Ovary (tissue), 7 donors: ENCODE measurements at regions not wholly inside any gene's neighbourhood (a gene's known extent, or its start where the extent isn't known, plus 50 kb on each side); places are given as distances from the start of the nearest gene placed in this dataset.

Experiments
- DNase-seq, 5 donors: peaks; one replicate each; pipeline ENCODE4 v3.0.0-alpha.2; 2019 to 2020
- H3K27ac ChIP-seq, 2 donors: fragments of 200-600 bp; one replicate each; pipeline versions ENCODE4 v1.5.1 to v1.8.0; 2019 to 2022
- H3K27me3 ChIP-seq: fragments of 200-600 bp; one replicate; pipeline ENCODE4 v1.8.0; 2022
- H3K36me3 ChIP-seq: fragments of 200-600 bp; sonication (generic); one replicate; pipeline ENCODE4 v1.5.1; 2019
- H3K4me1 ChIP-seq: one replicate; pipeline ENCODE4 v1.8.1; 2013; ENCODE audit warnings: mild to moderate bottlenecking, moderate library complexity; ENCODE audit not compliant: insufficient read depth
- H3K4me3 ChIP-seq: fragments of 200-600 bp; sonication (generic); one replicate; pipeline ENCODE4 v1.5.1; 2017
- H3K9me3 ChIP-seq, 2 donors: fragments of 200-600 bp in 1 of 2; sonication (generic) in 1 of 2; one replicate each; pipeline versions ENCODE4 v1.5.1 to v1.8.1; 2013 to 2019; ENCODE audit warnings: mild to moderate bottlenecking in 1 of 2, moderate library complexity in 1 of 2
- EP300 ChIP-seq: sonication (generic); formaldehyde crosslinking; IDR thresholded peaks from one replicate; pipeline ENCODE4 v1.6.1; 2017; ENCODE audit warnings: antibody characterized with exemption
- POLR2A ChIP-seq: fragments of 450-650 bp; IDR thresholded peaks from one replicate; pipeline ENCODE4 v1.6.1; 2017; ENCODE audit warnings: antibody characterized with exemption, mild to moderate bottlenecking, moderate library complexity
- WGBS, 3 donors: extraction: QIAGEN DNeasy Blood & Tissue Kit in 1 of 3; methylation state at CpG; one replicate each; pipeline versions ENCODE4 v1.1.5 to v1.1.7; 2013 to 2017; 5-methylcytosine and 5-hydroxymethylcytosine counted together
- intact Hi-C, 4 donors: fragments of 100-400 bp; cut with DNase I; formaldehyde crosslinking; loops; one replicate each; pipeline versions ENCODE4 v1.11.0 to v1.15.1; 2022 to 2023
- TF ChIP-seq, protein P1 (sequence below), 3 donors: fragments of 450-650 bp in 2 of 3; fragments of 200-600 bp in 1 of 3; IDR thresholded peaks; one replicate each; pipeline versions ENCODE4 v1.5.1 to v1.8.0; 2016 to 2022; ENCODE audit warnings: antibody characterized with exemption in 3 of 3, mild to moderate bottlenecking in 1 of 3
- donor health status: DM: no; HTN: no; CAD: no; lungs with moderate emphysema.
- donor health status: DM: no; HTN: no; CAD: no.
- donor health status: Bipolar disorder and iron deficiency.
- donor health status: DM: no; HTN: no; CAD: no.
- donor health status: DM: yes; HTN: yes; CAD: no.

DNA sequence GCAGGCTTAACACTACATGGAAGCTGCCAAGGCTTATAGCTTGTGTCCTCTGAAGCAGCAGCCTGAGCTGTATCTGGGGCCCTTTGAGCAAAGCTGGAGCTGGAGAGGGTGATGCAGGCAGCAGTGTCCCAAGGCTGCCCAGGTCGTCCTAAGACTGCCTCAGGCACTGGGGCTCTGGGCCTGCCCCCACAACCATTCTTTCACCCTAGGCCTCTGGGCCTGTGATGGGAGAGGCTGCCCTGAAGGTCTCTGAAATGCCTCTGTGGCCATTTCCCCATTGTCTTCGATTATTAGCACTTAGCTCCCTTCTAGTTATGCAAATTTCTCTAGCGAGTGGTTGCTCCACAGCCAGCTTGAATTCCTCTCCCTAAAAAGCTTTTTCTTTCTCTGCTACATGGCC lies 142.0 kb downstream of the LRIG2 start:
- DNase-seq: no peak
- no peak overlapping the region for H3K27ac ChIP-seq
- no peaks in the 10 kb centered on the region for H3K9me3 ChIP-seq
- TF ChIP-seq, protein P1, sequence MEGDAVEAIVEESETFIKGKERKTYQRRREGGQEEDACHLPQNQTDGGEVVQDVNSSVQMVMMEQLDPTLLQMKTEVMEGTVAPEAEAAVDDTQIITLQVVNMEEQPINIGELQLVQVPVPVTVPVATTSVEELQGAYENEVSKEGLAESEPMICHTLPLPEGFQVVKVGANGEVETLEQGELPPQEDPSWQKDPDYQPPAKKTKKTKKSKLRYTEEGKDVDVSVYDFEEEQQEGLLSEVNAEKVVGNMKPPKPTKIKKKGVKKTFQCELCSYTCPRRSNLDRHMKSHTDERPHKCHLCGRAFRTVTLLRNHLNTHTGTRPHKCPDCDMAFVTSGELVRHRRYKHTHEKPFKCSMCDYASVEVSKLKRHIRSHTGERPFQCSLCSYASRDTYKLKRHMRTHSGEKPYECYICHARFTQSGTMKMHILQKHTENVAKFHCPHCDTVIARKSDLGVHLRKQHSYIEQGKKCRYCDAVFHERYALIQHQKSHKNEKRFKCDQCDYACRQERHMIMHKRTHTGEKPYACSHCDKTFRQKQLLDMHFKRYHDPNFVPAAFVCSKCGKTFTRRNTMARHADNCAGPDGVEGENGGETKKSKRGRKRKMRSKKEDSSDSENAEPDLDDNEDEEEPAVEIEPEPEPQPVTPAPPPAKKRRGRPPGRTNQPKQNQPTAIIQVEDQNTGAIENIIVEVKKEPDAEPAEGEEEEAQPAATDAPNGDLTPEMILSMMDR (IDR thresholded peaks at IDR 0.05): no peak
- no peak for TF ChIP-seq EP300
- no peak for TF ChIP-seq POLR2A
- no peaks in the 10 kb centered on the region for H3K27me3 ChIP-seq
- no peaks in the 10 kb centered on the region for H3K36me3 ChIP-seq
- 82 to 95% (median 89%) methylated on average over 3 of the region's 3 CpGs for WGBS, 3 donors
- intact Hi-C loops: loop anchor here in 1 of 4 donors (10.0 kb wide), 1 partner anchor 70 kb away; no protein-coding TSS in a partner anchor
- peaks cover 10% of the 10 kb centered on the region for H3K4me1 ChIP-seq
- no peak overlapping the region for H3K4me3 ChIP-seq

DNA sequence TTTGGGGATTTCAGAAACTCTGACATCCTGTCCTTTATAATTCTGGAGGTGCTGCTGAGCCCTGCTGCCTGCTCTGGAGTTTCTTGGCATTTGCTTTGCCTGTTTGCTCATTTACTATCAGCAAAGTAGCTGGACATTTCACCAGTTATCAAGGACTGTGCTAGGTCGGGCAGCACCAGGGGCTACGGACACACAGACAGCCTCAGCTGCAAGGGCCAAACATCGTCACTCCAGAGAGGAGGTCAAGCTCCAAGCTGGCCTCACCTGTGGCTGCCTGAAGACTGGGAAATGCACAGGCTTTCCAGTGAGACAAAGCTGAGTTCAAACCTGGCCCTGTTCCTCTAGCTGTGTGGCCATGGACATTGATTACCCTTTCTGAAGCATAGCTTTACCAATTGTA lies 143.7 kb downstream of the LRIG2 start:
- Histone ChIP-seq H3K9me3 (no peaks in the 10 kb centered on the region), H3K4me1 (peaks cover 10% of the 10 kb centered on the region), H3K27me3 (no peaks in the 10 kb centered on the region), H3K36me3 (no peaks in the 10 kb centered on the region), H3K27ac (peak overlapping the region in 1 of 2 donors; percentile 78), H3K4me3 (no peak overlapping the region)
- TF ChIP-seq, protein P1 (IDR thresholded peaks at IDR 0.05): no peak
- TF ChIP-seq EP300 (no peak), POLR2A (no peak)
- DNase-seq: no peak
- WGBS, 3 donors: 26 to 44% (median 32%) methylated on average over 3 of the region's 3 CpGs
- intact Hi-C loops: loop anchor here in 1 of 4 donors (10.0 kb wide), 1 partner anchor 72 kb away; no protein-coding TSS in a partner anchor

DNA sequence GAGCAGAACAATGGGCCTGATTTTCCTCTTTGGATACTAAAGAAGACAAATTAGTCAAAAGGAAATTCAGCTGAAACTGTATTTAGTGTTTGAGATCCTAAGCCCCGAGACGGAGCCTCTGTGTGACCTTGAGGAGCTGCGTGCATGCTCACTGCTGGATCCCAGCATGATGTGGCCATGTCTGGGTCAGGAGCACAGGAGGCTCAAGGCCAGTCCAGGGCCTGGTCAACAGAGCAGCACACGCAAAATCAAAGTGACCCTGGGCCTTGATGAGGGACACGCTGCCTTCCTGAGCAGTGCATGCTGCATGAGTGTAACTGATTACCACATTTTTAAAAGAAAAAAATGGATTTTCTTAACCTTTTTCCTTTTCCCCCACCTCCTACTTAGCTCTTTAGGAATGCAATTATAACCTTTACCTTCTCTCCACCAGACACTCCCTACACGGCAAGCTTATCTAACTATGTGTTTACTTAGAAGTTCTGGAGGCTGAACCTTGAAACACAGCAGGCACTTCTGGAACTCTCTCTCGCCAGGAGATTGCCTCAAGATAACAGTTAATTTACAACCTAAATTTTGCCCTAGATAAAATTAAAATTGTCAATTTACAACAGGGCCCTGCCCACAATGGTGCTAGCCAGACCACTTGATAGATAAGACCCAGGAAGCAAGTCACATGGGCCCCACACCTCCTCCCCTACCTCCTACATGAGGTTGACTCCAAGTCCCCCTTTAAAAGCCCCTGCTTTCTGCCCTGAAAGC lies 144.6 kb downstream of the LRIG2 start:
- intact Hi-C loops: loop anchor here in 1 of 4 donors (10.0 kb wide), 1 partner anchor 73 kb away; no protein-coding TSS in a partner anchor
- H3K36me3 ChIP-seq: no peaks in the 10 kb centered on the region
- DNase-seq: peak; percentile 55 to 84 (median 77)
- TF ChIP-seq EP300 (no peak), POLR2A (no peak)
- TF ChIP-seq, protein P1 (IDR thresholded peaks at IDR 0.05): no peak
- H3K27me3 ChIP-seq: no peaks in the 10 kb centered on the region
- WGBS, 3 donors: 4 to 20% (median 7%) methylated on average over 7 of the region's 7 CpGs
- no peaks in the 10 kb centered on the region for H3K9me3 ChIP-seq
- no peak overlapping the region for H3K4me3 ChIP-seq
- peak overlapping the region; percentile 32 to 78 for H3K27ac ChIP-seq
- H3K4me1 ChIP-seq: peaks cover 10% of the 10 kb centered on the region

DNA sequence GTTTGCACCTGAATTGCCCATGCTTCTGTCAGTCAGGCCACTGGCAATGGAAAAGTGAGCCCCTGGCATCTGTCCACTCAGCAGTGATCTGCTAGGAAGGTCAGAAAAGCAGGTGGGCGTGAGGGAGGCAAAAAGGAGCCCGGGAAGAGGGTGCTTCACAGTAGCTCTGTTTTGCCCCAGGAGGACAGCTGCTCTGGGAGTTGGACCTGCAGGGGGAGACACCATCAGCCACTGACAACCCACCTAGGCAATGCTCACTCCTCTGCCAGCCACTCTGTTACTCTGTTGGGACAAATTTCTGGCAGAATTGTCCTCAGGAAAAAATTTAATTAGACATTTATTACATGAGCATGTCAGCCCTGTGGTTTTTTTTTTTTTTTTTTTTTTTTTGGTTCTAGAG lies 146.4 kb downstream of the LRIG2 start:
- Histone ChIP-seq H3K27ac (peak overlapping the region in 1 of 2 donors; percentile 78), H3K27me3 (no peaks in the 10 kb centered on the region), H3K9me3 (no peaks in the 10 kb centered on the region), H3K4me1 (peaks cover 12% of the 10 kb centered on the region), H3K4me3 (no peak overlapping the region), H3K36me3 (no peaks in the 10 kb centered on the region)
- intact Hi-C loops: loop anchor here in 1 of 4 donors (10.0 kb wide), 1 partner anchor 75 kb away; no protein-coding TSS in a partner anchor
- peak in 1 of 5 donors; percentile 36 for DNase-seq
- no peak for TF ChIP-seq POLR2A
- TF ChIP-seq, protein P1 (IDR thresholded peaks at IDR 0.05): no peak
- TF ChIP-seq EP300: no peak
- WGBS, 3 donors: 72 to 82% (median 79%) methylated on average over 2 of the region's 2 CpGs
